Tibial artery (tissue), 4 donors: ENCODE measurements at regions not wholly inside any gene's neighbourhood (a gene's known extent, or its start where the extent isn't known, plus 50 kb on each side); places are given as distances from the start of the nearest gene placed in this dataset.

Experiments used
- DNase-seq, 2 donors: peaks; one replicate each; pipeline ENCODE4 v3.0.0-alpha.2; 2019
- H3K27ac ChIP-seq, 2 donors: fragments of 200-600 bp; sonication (generic) in 1 of 2; 1 replicate in 1 of 2; 2 replicates in 1 of 2; pipeline ENCODE4 v1.5.1; 2018 to 2019; ENCODE audit warnings: mild to moderate bottlenecking in 1 of 2
- H3K27me3 ChIP-seq, 2 donors: fragments of 200-600 bp; sonication (generic) in 1 of 2; one replicate each; pipeline versions ENCODE4 v1.5.1 to v1.6.0; 2016 to 2019
- H3K36me3 ChIP-seq, 3 donors: fragments of 200-600 bp; sonication (generic) in 2 of 3; one replicate each; pipeline ENCODE4 v1.5.1; 2016 to 2019; ENCODE audit warnings: mild to moderate bottlenecking in 2 of 3
- H3K4me1 ChIP-seq, 4 donors: fragments of 200-600 bp; sonication (generic) in 2 of 4; 1 replicate in 3 of 4; 2 replicates in 1 of 4; pipeline ENCODE4 v1.5.1; 2016 to 2019
- H3K4me3 ChIP-seq, 2 donors: fragments of 200-600 bp; sonication (generic) in 1 of 2; 1 replicate in 1 of 2; 2 replicates in 1 of 2; pipeline ENCODE4 v1.5.1; 2018 to 2019; ENCODE audit warnings: mild to moderate bottlenecking in 2 of 2
- H3K9me3 ChIP-seq, 3 donors: fragments of 200-600 bp; sonication (generic) in 1 of 3; one replicate each; pipeline ENCODE4 v1.5.1; 2016 to 2019
- intact Hi-C: fragments of 100-400 bp; cut with DNase I; formaldehyde crosslinking; loops from one replicate; pipeline ENCODE4 v1.15.0; 2023; ENCODE audit warnings: low total_unique reads
- TF ChIP-seq, protein P1 (sequence below), 2 experiments: fragments of 200-600 bp in 1 of 2; fragments of 450-650 bp in 1 of 2; IDR thresholded peaks; one replicate each; pipeline ENCODE4 v1.5.1; 2017 to 2019; ENCODE audit warnings: antibody characterized with exemption in 2 of 2, mild to moderate bottlenecking in 1 of 2, moderate library complexity in 1 of 2

DNA sequence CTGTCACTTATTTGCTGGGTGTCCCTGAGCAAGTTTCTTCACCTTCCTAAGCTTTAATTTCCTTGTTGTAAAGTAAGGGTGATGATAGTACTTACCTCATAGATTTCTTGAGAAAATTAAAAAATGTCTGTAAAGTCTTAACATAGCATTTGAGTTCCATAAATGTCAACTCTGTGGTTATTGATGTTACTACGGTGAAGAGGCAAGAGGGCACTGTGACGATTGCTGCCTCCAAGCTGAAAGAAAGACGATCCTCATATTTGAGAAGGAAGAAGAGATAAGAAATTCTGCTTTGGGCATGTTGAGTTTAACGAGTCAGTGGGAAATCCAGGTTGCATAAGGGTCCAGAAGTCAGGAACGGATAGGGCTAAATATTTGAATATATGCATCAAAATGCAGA is 240.8 kb upstream of the ZPLD1 start:
- no peak overlapping the region for H3K27ac ChIP-seq
- intact Hi-C loops = no loop called here
- TF ChIP-seq, protein P1, sequence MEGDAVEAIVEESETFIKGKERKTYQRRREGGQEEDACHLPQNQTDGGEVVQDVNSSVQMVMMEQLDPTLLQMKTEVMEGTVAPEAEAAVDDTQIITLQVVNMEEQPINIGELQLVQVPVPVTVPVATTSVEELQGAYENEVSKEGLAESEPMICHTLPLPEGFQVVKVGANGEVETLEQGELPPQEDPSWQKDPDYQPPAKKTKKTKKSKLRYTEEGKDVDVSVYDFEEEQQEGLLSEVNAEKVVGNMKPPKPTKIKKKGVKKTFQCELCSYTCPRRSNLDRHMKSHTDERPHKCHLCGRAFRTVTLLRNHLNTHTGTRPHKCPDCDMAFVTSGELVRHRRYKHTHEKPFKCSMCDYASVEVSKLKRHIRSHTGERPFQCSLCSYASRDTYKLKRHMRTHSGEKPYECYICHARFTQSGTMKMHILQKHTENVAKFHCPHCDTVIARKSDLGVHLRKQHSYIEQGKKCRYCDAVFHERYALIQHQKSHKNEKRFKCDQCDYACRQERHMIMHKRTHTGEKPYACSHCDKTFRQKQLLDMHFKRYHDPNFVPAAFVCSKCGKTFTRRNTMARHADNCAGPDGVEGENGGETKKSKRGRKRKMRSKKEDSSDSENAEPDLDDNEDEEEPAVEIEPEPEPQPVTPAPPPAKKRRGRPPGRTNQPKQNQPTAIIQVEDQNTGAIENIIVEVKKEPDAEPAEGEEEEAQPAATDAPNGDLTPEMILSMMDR (IDR thresholded peaks at IDR 0.05) = no peak
- no peaks in the 10 kb centered on the region for H3K9me3 ChIP-seq
- peaks cover 0 to 20% (median 11%) of the 10 kb centered on the region in 4 donors for H3K4me1 ChIP-seq
- H3K36me3 ChIP-seq = no peaks in the 10 kb centered on the region
- DNase-seq = no peak
- no peak overlapping the region for H3K4me3 ChIP-seq
- H3K27me3 ChIP-seq = no peaks in the 10 kb centered on the region

DNA sequence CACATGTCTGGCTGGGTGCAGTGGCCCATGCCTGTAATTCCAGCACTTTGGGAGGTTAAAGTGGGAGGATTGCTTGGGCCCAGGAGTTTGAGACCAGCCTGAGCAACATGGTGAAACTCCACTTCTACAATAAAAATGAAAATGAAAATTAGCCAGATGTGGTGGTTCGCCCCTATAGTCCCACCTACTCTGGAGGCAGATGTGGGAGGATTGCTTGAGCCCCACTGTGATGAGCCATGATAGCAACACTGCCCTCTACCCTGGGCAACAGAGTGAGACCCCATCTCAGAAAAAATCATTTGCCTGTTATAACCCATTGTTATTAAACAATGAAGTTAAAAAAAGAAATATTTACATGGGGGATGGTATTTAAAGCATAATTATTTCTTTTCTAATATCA is 240.1 kb upstream of the ZPLD1 start:
- Histone ChIP-seq H3K27ac (no peak overlapping the region), H3K36me3 (no peaks in the 10 kb centered on the region), H3K9me3 (no peaks in the 10 kb centered on the region), H3K4me1 (peaks cover 0 to 18% (median 10%) of the 10 kb centered on the region in 4 donors), H3K4me3 (no peak overlapping the region), H3K27me3 (no peaks in the 10 kb centered on the region)
- no peak for DNase-seq
- intact Hi-C loops = no loop called here
- TF ChIP-seq, protein P1 (IDR thresholded peaks at IDR 0.05) = no peak

DNA sequence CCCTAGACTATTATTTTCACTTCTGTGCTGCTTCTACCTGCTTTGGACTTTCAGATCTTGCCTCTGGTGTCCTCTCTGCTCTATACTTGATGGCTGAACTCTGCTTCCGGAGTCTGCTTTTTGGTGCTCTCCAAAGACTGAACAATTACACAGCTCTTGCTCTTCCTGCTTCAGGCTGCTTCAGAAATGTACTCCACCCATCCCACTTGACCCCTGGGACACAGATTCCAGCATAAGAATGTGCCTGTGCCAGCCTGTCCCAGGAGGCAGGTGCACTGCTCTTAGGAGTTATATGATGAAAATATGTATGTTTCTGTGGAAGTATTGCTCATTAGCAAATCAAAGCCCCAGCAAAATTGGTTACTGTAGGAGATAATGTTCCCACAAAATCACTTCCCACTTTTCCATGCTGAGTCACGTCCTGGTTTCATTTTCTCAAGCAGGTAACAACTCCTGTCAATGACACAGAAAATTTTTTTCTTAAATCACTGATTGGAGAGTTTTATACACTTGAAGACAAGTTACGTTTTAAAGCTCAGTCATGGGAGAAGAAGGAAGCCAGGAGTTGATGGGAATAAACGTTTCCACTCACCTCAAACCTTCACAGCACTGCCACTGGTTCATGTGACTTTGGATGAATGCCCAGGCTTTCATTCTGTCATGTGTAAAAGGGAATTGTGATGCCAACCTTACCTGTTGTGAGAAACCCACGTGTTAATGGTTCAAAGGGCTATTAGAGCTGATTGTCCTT is 239.4 kb upstream of the ZPLD1 start:
- Histone ChIP-seq H3K4me1 (peaks cover 0 to 12% (median 6%) of the 10 kb centered on the region in 4 donors), H3K27me3 (no peaks in the 10 kb centered on the region), H3K9me3 (no peaks in the 10 kb centered on the region), H3K36me3 (no peaks in the 10 kb centered on the region), H3K4me3 (no peak overlapping the region), H3K27ac (no peak overlapping the region)
- intact Hi-C loops = no loop called here
- DNase-seq = no peak
- TF ChIP-seq, protein P1 (IDR thresholded peaks at IDR 0.05) = no peak

DNA sequence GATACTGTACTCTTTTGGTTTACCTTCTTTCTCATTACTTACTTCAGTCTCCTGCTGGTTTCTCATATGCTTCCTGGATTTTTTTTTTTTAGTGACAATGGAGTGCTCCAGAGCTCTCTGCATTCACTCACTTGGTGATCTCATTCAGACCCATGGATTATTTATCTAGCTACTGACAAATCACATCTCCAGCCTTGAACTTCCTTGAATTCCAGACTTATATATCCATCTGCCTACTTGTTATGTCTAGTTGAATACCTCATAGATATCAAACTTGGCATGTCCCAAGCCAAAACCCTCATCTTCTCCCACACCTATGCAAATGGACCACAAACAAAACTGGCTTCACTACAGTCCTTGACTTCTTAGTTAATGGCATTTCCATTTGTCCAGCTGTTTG is 234.7 kb upstream of the ZPLD1 start:
- H3K27ac ChIP-seq = no peak overlapping the region
- H3K4me1 ChIP-seq = peaks cover 0 to 2% (median 0%) of the 10 kb centered on the region in 4 donors
- H3K9me3 ChIP-seq = no peaks in the 10 kb centered on the region
- TF ChIP-seq, protein P1 (IDR thresholded peaks at IDR 0.05) = no peak
- no peaks in the 10 kb centered on the region for H3K27me3 ChIP-seq
- DNase-seq = no peak
- intact Hi-C loops = no loop called here
- no peaks in the 10 kb centered on the region for H3K36me3 ChIP-seq
- no peak overlapping the region for H3K4me3 ChIP-seq

DNA sequence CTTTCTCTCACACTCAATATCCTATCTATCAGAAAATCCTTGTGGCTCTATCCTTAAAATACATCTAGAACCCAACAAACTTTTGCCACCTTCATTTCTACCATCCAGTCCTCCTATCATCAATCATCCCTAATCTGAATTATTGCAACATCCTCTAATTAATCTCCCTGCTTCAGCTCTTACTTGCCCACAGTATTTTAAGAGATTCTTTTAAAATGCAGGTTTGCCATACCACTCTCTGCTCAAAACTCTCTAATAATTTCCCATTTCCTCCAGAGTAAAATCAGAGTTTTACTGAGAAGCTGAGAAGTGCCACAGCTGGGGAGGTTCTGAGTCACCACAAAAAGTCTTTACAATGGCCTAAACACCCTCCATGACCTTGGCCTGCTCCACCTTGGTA is 234.3 kb upstream of the ZPLD1 start:
- intact Hi-C loops = no loop called here
- TF ChIP-seq, protein P1 (IDR thresholded peaks at IDR 0.05) = no peak
- no peaks in the 10 kb centered on the region for H3K9me3 ChIP-seq
- H3K4me3 ChIP-seq = no peak overlapping the region
- no peak overlapping the region for H3K27ac ChIP-seq
- H3K4me1 ChIP-seq = peaks cover 0 to 1% (median 0%) of the 10 kb centered on the region in 4 donors
- no peaks in the 10 kb centered on the region for H3K36me3 ChIP-seq
- no peak for DNase-seq
- H3K27me3 ChIP-seq = no peaks in the 10 kb centered on the region
